ENCODE measurements at regions not wholly inside any gene's neighbourhood (a gene's known extent, or its start where the extent isn't known, plus 50 kb on each side); places are given as distances from the start of the nearest gene placed in this dataset.
"Not testable (repeated sequence)": the region's sequence is repeated elsewhere in the genome, so short reads cannot be mapped to it uniquely, and the experiment has no call there.

- DNase-seq, result no peak
Measured at GRCh38 chr20:25985597-25985996, 288.9 kb upstream of the ZNF337 start.

GRCh38 chr20:25984933-25985332 lies 288.3 kb upstream of the ZNF337 start:
- peak in 1 of 2 donors; percentile 43 for DNase-seq

GRCh38 chr20:25982701-25983100 lies 286.0 kb upstream of the ZNF337 start:
- not testable (repeated sequence) for DNase-seq

- DNase-seq, result not testable (repeated sequence)
Measured at GRCh38 chr20:25978450-25979190, 282.0 kb upstream of the ZNF337 start.

- DNase-seq, result not testable (repeated sequence)
Measured at GRCh38 chr20:25975816-25976215, 279.2 kb upstream of the ZNF337 start.

GRCh38 chr20:25965203-25965602 lies 268.6 kb upstream of the ZNF337 start:
- not testable (repeated sequence) for DNase-seq

GRCh38 chr20:25953876-25954275 lies 257.2 kb upstream of the ZNF337 start:
- not testable (repeated sequence) for DNase-seq

GRCh38 chr20:25935230-25935629 lies 238.6 kb upstream of the ZNF337 start:
- DNase-seq, result not testable (repeated sequence)

- DNase-seq, result not testable (repeated sequence)
Measured at GRCh38 chr20:25932806-25933205, 236.2 kb upstream of the ZNF337 start.

GRCh38 chr20:25932170-25932569 lies 235.5 kb upstream of the ZNF337 start:
- DNase-seq, result not testable (repeated sequence)

- DNase-seq, result not testable (repeated sequence)
Measured at GRCh38 chr20:25902321-25902720, 205.7 kb upstream of the ZNF337 start.

- not testable (repeated sequence) for DNase-seq
Measured at GRCh38 chr20:25898663-25899062, 202.0 kb upstream of the ZNF337 start.

GRCh38 chr20:25879096-25879495 lies 182.4 kb upstream of the ZNF337 start:
- not testable (repeated sequence) for DNase-seq

GRCh38 chr20:25868650-25868979 lies 172.0 kb upstream of the ZNF337 start:
- DNase-seq, result not testable (repeated sequence)

- DNase-seq, result peak; percentile 61 to 71
Measured at GRCh38 chr20:25867776-25868649, 171.4 kb upstream of the ZNF337 start.

GRCh38 chr20:25867015-25867775 lies 170.5 kb upstream of the ZNF337 start:
- not testable (repeated sequence) for DNase-seq

- DNase-seq, result peak; percentile 75 to 76
Measured at GRCh38 chr20:25865715-25866656, 169.3 kb upstream of the ZNF337 start.

- DNase-seq, result not testable (repeated sequence)
Measured at GRCh38 chr20:25864963-25865714, 168.5 kb upstream of the ZNF337 start.

- no peak for DNase-seq
Measured at GRCh38 chr20:25864326-25864962, 167.8 kb upstream of the ZNF337 start.

- DNase-seq, result no peak
Measured at GRCh38 chr20:25863536-25864325, 167.1 kb upstream of the ZNF337 start.
